ENCODE measurements at regions not wholly inside any gene's neighbourhood (a gene's known extent, or its start where the extent isn't known, plus 50 kb on each side); places are given as distances from the start of the nearest gene placed in this dataset.

- TF ChIP-seq POLR2A (IDR thresholded peaks at IDR 0.05; ENCODE audit: low read depth, low read length), result no peak
- no peak for TF ChIP-seq POLR2AphosphoS5 (IDR thresholded peaks at IDR 0.05; ENCODE audit: low read depth, low read length)
- TF ChIP-seq TAF1 (IDR thresholded peaks at IDR 0.05; ENCODE audit: borderline replicate concordance, low read depth, low read length), result no peak
Observed at GRCh38 chr5:56523790-56524575, 290.9 kb upstream of the ANKRD55 start.
